Upper lobe of right lung (tissue), 1 donor: ENCODE measurements at regions not wholly inside any gene's neighbourhood (a gene's known extent, or its start where the extent isn't known, plus 50 kb on each side); places are given as distances from the start of the nearest gene placed in this dataset.

ENCODE experiments used
- ATAC-seq: fragments of 200-7000 bp; cut with Tn5 transposase; one replicate; pipeline ENCODE4 v1.9.1; 2020; ENCODE audit warnings: mild to moderate bottlenecking, moderate library complexity
- DNase-seq: peaks from one replicate; pipeline ENCODE4 v3.0.0-alpha.2; 2020
- H3K27ac ChIP-seq: fragments of 200-600 bp; one replicate; pipeline ENCODE4 v1.8.0; 2022
- H3K27me3 ChIP-seq: fragments of 200-600 bp; one replicate; pipeline ENCODE4 v1.8.0; 2022; ENCODE audit warnings: mild to moderate bottlenecking
- H3K36me3 ChIP-seq: fragments of 200-600 bp; one replicate; pipeline ENCODE4 v1.8.0; 2022
- H3K4me1 ChIP-seq: fragments of 200-600 bp; one replicate; pipeline ENCODE4 v1.8.0; 2022
- H3K4me3 ChIP-seq: fragments of 200-600 bp; one replicate; pipeline ENCODE4 v1.8.0; 2022; ENCODE audit warnings: mild to moderate bottlenecking
- H3K9me3 ChIP-seq: fragments of 200-600 bp; one replicate; pipeline ENCODE4 v1.8.0; 2022
- CTCF ChIP-seq: fragments of 200-600 bp; IDR thresholded peaks from one replicate; pipeline ENCODE4 v1.8.0; 2022; ENCODE audit warnings: antibody characterized with exemption
- intact Hi-C: fragments of 100-400 bp; cut with DNase I; formaldehyde crosslinking; loops from one replicate; pipeline ENCODE4 v1.11.0; 2022
- donor health status: DM: no; HTN: yes; CAD: no; lungs with severe emphysema.

GRCh38 chr7:21304808-21305375 lies 123.0 kb upstream of the SP4 start:
- Histone ChIP-seq H3K27ac (no peak overlapping the region), H3K9me3 (no peaks in the 10 kb centered on the region), H3K27me3 (no peaks in the 10 kb centered on the region), H3K4me3 (no peak overlapping the region), H3K36me3 (no peaks in the 10 kb centered on the region), H3K4me1 (no peaks in the 10 kb centered on the region)
- no peak for DNase-seq
- no peak for ATAC-seq
- intact Hi-C loops: no loop called here
- TF ChIP-seq CTCF: no peak

- no peaks in the 10 kb centered on the region for H3K9me3 ChIP-seq
- no peak for TF ChIP-seq CTCF
- DNase-seq (no peak), ATAC-seq (no peak)
- intact Hi-C loops: no loop called here
- H3K27ac ChIP-seq: no peak overlapping the region
- H3K4me3 ChIP-seq: no peak overlapping the region
- no peaks in the 10 kb centered on the region for H3K27me3 ChIP-seq
- H3K4me1 ChIP-seq: no peaks in the 10 kb centered on the region
- H3K36me3 ChIP-seq: no peaks in the 10 kb centered on the region
Observed at GRCh38 chr7:21305455-21306235, 122.2 kb upstream of the SP4 start.

GRCh38 chr7:21314954-21315353 lies 112.9 kb upstream of the SP4 start:
- Histone ChIP-seq H3K4me3 (no peak overlapping the region), H3K9me3 (no peaks in the 10 kb centered on the region), H3K4me1 (no peaks in the 10 kb centered on the region), H3K36me3 (no peaks in the 10 kb centered on the region), H3K27ac (no peak overlapping the region), H3K27me3 (no peaks in the 10 kb centered on the region)
- no peak for TF ChIP-seq CTCF
- intact Hi-C loops: no loop called here
- DNase-seq (no peak), ATAC-seq (no peak)

- Histone ChIP-seq H3K9me3 (no peaks in the 10 kb centered on the region), H3K36me3 (no peaks in the 10 kb centered on the region), H3K4me3 (no peak overlapping the region), H3K27me3 (no peaks in the 10 kb centered on the region), H3K4me1 (no peaks in the 10 kb centered on the region), H3K27ac (no peak overlapping the region)
- DNase-seq (no peak), ATAC-seq (no peak)
- intact Hi-C loops: no loop called here
- TF ChIP-seq CTCF: no peak
Observed at GRCh38 chr7:21317966-21318915, 109.6 kb upstream of the SP4 start.

- no peak overlapping the region for H3K4me3 ChIP-seq
- no peaks in the 10 kb centered on the region for H3K27me3 ChIP-seq
- intact Hi-C loops: no loop called here
- DNase-seq (no peak), ATAC-seq (no peak)
- no peak overlapping the region for H3K27ac ChIP-seq
- no peaks in the 10 kb centered on the region for H3K36me3 ChIP-seq
- no peaks in the 10 kb centered on the region for H3K9me3 ChIP-seq
- no peak for TF ChIP-seq CTCF
- no peaks in the 10 kb centered on the region for H3K4me1 ChIP-seq
Observed at GRCh38 chr7:21318916-21319270, 109.0 kb upstream of the SP4 start.
